Stimulated activated naive CD8-positive, alpha-beta T cell treated with anti-CD3 and anti-CD28 coated beads, Interleukin-15, Interleukin-2, amounts not matched to agents 100 U/mL and 50 U/mL, for 24 hours (primary cell): ENCODE measurements at regions not wholly inside any gene's neighbourhood (a gene's known extent, or its start where the extent isn't known, plus 50 kb on each side); places are given as distances from the start of the nearest gene placed in this dataset.

Experiments used
- ATAC-seq: fragments of 150-1000 bp; cut with Tn5 transposase; one replicate; pipeline ENCODE4 v1.10.0; 2021
- DNase-seq: peaks from one replicate; pipeline ENCODE4 v3.0.0; 2021

- DNase-seq: no peak
- no peak for ATAC-seq
Observed at GRCh38 chr22:23410411-23410810, 169.7 kb downstream of the IGLL1 start.

DNA sequence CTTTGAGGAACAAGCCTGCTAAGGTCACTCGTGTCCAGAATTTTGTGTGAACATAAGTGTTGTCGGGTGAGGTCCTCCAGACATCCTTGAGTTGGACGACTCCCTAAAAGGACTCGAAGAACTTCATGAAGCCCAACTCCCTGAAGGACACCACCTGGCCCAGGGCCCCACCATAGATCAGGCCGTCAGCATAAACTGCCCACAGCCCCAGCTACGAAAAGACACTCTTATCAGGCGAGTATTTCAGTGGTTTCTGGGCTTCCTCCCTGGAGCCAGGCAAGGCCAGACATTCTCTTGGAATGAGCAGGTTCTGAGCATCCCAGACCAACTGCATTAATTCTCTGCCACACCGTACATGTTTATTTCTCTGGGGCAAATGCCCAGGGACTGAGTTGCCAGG, 170.1 kb downstream of the IGLL1 start:
- DNase-seq: no peak
- no peak for ATAC-seq

DNA sequence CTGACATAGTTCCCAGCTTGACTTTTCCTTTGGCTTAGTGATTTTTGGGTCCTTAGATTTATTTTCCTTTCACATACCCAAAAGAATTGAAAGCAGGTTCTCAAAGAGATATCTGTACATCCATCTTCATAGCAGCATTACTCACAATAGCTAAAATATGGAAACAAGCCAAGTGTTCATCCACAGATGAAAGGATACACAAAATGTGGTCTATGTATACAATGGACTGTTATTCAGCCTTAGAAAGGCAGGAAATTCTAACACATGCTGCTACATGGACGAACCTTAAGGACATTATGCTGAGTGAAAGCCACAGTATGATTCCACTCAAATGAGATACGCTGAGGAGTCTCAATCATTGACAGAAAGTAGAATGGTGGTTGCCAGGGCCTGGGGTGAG, 171.8 kb downstream of the IGLL1 start:
- DNase-seq (no peak), ATAC-seq (no peak)

GRCh38 chr22:23405366-23405851, 174.7 kb downstream of the IGLL1 start:
- ATAC-seq (no peak), DNase-seq (no peak)

DNA sequence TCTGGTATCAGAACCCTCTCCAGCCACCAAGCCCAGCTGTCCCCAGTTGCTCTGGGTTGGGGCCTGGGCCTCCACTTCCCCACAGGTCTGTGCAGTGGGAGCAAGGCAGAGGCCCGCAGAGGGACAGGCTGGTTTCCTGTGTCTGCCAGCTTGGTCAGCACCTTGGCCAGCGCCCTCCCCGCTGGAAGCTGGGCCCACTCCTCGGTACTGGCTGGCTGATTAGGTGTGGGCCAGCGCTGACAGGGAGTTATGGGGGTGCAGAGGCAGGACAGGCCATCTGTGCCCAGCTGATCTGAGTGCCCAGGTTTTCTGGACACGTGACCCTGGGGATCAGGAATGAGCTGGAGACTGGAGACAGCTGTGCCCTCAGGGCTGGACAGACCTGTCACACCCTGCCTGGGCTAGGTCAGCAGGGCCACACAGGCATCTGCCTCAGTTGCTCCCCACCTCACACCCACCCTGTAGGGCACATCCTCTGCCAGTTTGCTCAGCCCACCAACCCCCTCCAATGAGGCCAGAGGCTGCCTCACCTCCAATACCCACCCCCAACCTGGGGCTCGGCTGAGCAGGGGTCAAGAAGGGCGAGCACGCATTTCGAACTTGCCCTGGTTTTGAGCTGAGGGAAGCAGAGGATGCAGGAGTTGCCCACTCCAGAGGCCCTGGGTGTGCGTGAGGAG, 175.3 kb downstream of the IGLL1 start:
- no peak for DNase-seq
- ATAC-seq: no peak

GRCh38 chr22:23403720-23404688, 176.1 kb downstream of the IGLL1 start:
- DNase-seq: no peak
- no peak for ATAC-seq

- no peak for DNase-seq
- ATAC-seq: no peak
Observed at GRCh38 chr22:23403152-23403719, 176.9 kb downstream of the IGLL1 start.

DNA sequence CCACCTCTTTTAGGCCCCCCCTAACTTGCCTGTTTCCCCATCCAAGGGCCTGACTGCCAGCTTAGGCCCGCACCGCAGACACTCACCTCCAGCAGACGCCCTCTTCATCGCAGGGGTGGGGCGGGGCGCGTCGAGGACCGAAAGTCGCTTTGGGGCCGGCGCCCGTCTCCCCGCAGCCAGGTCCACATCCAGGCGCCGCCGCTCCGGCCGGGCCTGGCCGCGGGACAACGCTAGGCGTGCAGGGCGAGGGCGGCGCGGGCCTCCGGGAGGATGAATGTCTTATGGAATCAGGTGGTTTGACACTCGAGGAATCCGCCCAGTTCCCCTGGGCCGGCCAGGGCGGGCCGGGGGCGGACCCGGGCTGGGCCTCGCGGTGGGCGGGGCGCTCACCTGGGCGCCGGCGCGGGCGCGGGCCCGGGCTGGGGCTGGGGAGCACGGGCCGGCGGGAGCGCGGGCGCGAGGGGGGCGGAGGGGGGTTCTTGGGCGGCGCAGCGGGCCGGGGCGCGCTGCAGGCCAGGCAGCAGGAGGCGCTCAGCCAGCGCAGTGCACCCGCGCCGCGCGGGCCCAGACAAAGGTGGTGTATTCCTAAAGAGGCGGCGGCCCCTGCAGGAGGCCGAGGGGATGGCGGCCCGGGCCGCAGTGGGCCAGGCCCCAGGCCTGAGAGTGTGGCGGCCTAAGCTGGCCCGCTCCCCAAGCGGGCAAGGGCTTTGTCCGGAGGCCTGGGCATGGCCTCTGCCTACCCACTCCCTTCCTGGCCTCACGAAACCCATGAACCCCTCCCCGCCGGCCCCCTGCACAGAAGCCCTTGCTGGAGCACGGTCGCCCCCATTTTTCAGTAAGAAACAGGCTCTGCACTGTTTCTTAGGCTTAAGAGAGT, 177.6 kb downstream of the IGLL1 start:
- DNase-seq: peak; percentile 68
- ATAC-seq: peak; percentile 75

DNA sequence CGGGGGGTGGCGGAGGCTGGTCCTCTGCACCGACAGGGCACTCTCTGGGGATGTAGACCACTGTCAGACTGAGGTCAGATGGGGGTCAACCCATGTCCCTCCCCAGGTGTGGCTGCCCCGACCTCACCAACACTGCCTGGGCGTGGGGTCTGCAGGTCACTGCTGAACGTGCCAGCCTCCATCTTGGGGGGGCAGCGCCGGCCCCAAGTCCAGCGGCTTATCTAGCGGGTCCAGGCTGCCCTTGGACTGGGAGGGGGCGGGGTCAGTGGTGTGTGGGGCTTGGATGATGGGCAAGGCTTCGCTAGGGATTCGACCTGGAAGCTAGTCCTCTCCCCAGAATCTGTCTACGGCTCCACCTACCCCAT, 178.2 kb downstream of the IGLL1 start:
- no peak for ATAC-seq
- no peak for DNase-seq

DNA sequence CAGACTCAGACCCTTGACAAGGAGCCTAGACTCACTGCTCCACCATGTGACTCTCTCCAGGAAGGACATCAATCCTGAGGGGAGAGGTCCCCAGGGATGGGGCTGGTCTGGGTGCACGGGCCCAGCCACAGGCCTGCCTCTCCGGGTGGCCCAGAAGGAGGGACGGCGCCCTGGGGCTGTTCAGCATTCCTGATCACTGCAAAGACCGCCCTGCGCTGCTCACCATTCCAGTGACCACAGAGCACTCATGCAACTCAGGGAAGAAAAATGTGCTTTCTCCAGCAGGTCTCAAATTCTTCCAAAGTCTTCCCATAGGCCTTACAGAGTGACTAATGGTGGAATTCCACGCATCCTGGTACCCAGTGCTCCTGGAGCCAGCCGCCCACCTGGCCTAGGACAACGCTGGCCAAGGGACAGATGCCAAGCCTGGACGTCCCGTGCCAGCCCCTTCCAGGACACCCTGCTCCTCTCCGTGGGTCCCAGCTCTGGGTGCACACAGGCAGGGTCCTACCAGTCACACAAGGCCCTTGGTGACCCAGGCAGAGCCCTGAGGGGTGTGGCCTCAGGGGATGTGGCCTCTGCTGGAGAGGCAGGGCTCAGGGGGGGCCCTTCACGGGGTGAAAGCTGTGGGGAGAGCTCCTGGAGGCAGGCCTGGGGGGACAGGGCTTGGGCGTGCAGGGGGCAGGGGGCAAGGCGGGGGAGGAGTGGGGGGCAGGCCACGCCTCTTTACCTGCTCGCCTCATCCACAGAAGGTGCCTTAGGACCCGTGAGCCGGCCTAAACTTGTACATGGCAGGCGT, 178.8 kb downstream of the IGLL1 start:
- ATAC-seq: no peak
- no peak for DNase-seq

GRCh38 chr22:23400286-23400981, 179.7 kb downstream of the IGLL1 start:
- DNase-seq (no peak), ATAC-seq (no peak)

- no peak for ATAC-seq
Observed at GRCh38 chr22:23399367-23400285, 180.5 kb downstream of the IGLL1 start.

GRCh38 chr22:23398701-23399366, 181.3 kb downstream of the IGLL1 start:
- ATAC-seq (no peak), DNase-seq (no peak)

More at GRCh38 chr22:23399367-23400285, 180.5 kb downstream of the IGLL1 start:
- DNase-seq: no peak

GRCh38 chr22:23397613-23398567, 182.2 kb downstream of the IGLL1 start:
- no peak for DNase-seq

DNA sequence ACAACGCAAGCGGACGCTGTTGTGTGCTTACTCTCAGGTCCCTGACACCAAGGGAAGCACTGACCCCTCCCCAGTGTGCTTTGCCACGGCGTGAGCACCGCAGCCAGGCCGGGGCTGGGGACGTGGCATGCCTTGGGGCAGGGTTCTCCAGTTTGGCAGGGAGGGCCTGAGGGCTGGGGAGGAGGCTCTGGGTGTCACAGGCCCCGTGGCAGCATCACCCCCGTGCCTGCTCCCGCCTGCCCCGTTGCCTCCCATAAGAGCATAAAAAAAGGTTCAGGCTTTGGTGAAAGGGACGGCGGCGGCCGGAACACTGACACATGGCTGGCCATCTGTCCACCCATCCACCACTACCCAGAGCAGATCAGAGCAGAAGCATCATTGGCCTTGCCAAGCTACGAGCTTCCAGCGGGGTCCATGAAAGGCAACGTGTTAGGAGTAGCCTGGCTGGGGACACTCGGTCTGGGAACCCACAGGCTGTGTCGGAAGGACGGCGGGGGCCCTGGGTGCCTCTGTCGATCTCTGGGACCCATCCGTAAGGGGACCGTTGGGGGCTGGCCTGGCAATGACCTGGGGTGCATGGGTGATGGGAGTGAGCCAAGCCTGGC, 183.0 kb downstream of the IGLL1 start:
- ATAC-seq: no peak

More at GRCh38 chr22:23397613-23398567, 182.2 kb downstream of the IGLL1 start:
- no peak for ATAC-seq

GRCh38 chr22:23396362-23397007, 183.6 kb downstream of the IGLL1 start:
- ATAC-seq (no peak), DNase-seq (no peak)

More for the DNA sequence above, 183.0 kb downstream of the IGLL1 start:
- DNase-seq: no peak
